ENCODE measurements at regions not wholly inside any gene's neighbourhood (a gene's known extent, or its start where the extent isn't known, plus 50 kb on each side); places are given as distances from the start of the nearest gene placed in this dataset.
"Not testable (repeated sequence)": the region's sequence is repeated elsewhere in the genome, so short reads cannot be mapped to it uniquely, and the experiment has no call there.

DNA sequence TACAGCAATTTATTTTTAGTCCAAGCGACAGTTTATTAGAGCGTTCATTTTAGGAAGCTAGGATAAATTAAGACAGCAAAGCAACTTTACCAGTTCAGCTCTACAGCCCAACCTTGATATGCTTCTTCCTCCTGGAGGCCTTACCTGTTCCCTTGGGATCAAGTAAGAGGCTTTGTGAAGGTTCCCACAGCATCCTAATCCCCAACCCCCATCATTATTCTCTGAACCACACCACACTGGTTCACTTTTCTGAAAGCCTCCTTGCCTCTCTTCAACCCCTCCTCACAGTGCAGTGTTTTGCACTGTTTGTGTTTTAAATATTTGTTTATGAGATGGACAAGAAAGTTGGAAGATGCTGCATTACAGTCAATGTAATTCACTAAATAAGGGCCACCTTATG lies 126.3 kb upstream of the CXADR start:
- no peak for DNase-seq (ENCODE audit: low read depth, low spot score)

- no peak for DNase-seq (ENCODE audit: low read depth, low spot score)
These were observed 125.7 kb upstream of the CXADR start for GRCh38 chr21:17387030-17387617.

DNA sequence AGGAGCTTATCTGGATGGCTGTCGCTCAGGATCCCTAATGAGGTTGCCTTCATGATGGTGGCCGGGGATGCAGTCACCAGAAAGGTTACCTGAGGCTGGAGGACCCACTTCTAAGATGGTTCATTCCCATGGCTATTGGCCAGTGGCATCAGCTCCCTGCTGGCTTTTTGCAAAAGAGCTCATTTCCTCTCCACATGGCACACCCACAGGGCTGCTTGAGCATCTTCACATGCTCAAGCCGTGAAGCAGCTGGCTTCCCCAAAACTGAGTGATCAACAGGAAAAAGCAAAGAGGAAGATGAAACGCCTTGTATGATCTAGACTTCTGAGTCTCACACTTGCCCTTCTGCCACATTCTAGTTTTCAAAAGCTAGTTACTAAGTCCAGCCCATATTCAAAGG lies 124.6 kb upstream of the CXADR start:
- DNase-seq (ENCODE audit: low read depth, low spot score): no peak

- DNase-seq (ENCODE audit: low read depth, low spot score): no peak
These were observed 123.5 kb upstream of the CXADR start for GRCh38 chr21:17389311-17389710.

GRCh38 chr21:17390569-17390968 lies 122.3 kb upstream of the CXADR start:
- no peak for DNase-seq (ENCODE audit: low read depth, low spot score)

- no peak for DNase-seq (ENCODE audit: low read depth, low spot score)
These were observed 121.0 kb upstream of the CXADR start for GRCh38 chr21:17391811-17392340.

- DNase-seq (ENCODE audit: low read depth, low spot score): no peak
These were observed 119.4 kb upstream of the CXADR start for GRCh38 chr21:17393413-17393812.

DNA sequence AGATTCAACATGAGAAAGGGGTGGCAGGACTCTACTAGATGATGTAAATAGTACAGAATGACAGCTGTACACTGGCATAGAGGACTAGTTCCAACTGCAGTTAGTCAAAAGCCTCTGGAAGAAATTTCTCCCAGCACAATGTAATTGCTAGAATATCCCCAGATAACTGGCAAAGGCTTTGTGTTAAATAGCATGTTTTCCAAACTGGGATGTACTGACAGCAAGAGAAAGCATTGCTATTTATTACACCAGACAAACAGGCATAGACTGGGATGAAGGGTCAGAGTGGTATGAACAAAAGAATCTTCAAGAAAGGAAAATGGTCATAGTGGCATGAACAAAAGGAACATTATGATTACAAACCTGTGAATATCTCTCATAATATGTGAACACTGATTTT lies 115.9 kb upstream of the CXADR start:
- no peak for DNase-seq (ENCODE audit: low read depth, low spot score)

- DNase-seq (ENCODE audit: low read depth, low spot score): no peak
These were observed 115.1 kb upstream of the CXADR start for GRCh38 chr21:17397703-17398102.

DNA sequence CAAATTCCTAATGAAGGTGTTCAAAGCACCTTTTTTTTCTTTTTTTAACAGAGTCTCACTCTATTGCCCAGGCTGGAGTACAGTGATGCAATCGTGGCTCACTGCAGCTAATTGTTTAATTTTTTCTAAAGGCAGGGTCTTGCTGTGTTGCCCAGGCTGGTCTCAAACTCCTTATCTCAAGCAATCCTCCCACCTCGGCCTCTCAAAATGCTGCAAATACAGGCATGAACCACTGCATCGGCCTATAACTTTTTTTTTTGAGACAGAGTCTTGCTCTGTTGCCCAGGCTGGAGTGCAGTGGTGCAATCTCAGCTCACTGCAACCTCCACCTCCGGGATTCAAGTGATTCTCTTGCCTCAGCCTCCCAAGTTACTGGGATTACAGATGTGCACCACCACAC lies 113.9 kb upstream of the CXADR start:
- not testable (repeated sequence) for DNase-seq (ENCODE audit: low read depth, low spot score)

DNA sequence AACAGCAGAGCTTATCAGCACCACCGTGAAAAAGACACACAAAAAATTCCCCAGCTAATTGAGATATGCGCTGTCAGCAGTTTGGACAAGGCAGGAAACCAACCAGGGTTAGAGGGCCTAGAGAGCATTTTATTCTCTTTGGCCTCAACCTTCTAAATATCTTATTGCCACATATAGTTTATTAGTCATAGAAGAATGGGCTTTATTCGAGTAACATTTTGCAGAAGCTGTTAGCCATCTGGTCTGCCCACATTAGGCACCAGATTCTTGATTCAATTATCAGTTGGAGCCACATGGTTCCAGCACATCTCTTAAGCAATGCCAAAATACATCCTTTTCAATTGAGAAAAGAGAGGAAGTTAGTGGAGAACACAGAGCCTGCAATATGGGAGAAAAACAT lies 109.9 kb upstream of the CXADR start:
- DNase-seq (ENCODE audit: low read depth, low spot score): no peak

DNA sequence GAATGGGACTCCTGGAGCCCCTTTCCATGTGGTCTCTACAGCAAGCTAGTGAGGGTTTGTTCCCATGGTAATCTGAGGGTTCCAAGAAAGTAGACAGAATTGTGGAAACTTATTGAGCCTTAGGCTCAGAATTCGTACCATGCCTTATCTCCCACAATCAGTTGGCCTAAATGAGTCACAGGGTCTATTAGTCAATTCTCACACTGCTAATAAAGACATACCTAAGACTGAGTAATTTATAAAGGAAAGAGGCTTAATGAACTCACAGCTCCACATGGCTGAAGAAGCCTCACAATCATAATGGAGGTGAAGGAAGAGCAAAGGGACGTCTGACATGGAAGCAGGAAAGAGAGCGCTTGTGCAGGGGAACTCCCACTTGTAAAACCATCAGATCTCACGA lies 106.6 kb upstream of the CXADR start:
- no peak for DNase-seq (ENCODE audit: low read depth, low spot score)

GRCh38 chr21:17414766-17415165 lies 98.1 kb upstream of the CXADR start:
- DNase-seq (ENCODE audit: low read depth, low spot score): no peak

- no peak for DNase-seq (ENCODE audit: low read depth, low spot score)
These were observed 96.7 kb upstream of the CXADR start for GRCh38 chr21:17416139-17416538.

DNA sequence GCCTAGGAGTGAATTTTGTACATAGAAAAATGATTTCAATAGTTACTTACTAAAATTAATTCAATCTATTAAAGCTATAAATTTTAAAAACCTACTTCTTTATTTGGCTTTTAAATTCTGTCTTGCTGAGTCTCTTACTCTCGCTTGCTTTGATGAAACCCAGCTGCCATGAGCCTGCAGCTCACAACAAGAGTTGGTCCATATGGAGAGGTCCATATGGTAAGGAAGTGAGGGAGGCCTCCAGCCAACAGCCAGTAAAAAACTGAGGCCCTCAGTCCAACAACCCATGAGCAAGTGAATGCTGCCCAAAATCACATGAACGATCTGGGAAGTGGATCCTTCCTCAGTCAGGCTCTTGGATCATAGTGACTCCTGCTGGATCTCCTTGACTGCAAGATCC lies 89.9 kb upstream of the CXADR start:
- no peak for DNase-seq (ENCODE audit: low read depth, low spot score)

DNA sequence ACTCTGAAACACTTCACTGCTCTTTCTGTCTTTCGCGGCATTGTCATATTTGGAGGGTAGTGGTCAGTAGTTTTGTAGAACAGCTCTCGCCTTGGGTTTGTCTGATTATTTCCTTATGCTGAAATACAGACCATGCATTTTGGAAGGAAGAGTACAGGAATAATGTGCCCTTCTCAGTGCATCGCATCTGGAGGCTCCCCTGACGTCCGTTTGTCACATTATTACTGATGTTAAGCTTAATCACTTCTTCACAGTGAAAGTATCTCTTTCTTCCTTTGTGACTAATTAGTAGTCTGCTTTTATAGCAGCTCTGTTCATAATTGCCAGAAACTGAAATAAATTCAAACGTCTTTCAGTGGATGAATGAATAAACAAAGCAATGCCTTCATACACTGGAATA lies 85.7 kb upstream of the CXADR start:
- DNase-seq (ENCODE audit: low read depth, low spot score): no peak

DNA sequence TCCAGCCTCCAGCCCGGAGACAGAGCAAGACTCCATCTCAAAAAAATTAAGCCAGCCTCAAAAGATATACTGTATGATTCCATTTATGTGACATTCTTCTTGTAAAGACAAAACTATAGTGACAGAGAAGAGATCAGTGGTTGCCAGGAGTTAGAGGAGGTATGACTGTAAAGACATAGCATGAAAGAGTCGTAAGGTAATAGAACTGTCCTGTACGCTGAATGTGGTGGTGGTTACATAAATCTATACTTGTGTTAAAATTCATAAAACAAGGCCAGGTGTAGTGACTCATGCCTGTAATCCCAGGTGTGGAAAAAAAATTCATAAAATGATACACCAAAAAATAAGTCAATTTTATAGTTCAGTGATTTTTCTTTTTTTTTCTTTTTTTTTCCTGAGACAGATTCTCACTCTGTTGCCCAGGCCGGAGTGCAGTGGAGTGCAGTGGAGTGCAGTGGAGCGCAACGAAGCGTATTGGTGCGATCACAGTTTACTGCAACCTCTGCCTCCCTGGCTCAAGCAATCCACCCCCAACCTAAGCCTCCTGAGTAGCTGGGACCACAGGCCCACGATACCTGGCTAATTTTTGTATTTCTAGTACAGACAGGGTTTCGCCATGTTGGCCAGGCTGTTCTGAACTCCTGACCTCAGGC lies 84.9 kb upstream of the CXADR start:
- no peak for DNase-seq (ENCODE audit: low read depth, low spot score)

GRCh38 chr21:17428484-17428869 lies 84.4 kb upstream of the CXADR start:
- DNase-seq (ENCODE audit: low read depth, low spot score): no peak

GRCh38 chr21:17428980-17429379 lies 83.9 kb upstream of the CXADR start:
- DNase-seq (ENCODE audit: low read depth, low spot score): no peak

DNA sequence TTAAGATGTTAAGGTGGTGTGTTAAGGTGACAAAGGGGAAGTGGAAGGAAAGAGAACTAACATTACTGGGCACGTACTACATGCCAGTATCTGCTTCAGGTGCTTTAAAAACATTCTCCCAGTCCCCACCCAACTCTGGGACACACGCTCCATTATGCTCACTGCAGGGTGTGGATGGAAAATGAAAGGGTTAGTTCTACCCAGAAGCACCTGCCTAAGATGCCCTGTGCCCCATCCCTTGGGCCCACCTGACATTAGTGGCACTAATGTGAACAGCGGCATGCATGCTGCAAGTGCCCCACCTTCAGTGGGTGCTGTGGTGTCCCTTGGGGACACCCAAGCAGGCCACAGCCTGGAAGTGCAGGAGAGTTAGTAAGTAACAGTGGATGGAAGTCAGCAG lies 82.9 kb upstream of the CXADR start:
- no peak for DNase-seq (ENCODE audit: low read depth, low spot score)

DNA sequence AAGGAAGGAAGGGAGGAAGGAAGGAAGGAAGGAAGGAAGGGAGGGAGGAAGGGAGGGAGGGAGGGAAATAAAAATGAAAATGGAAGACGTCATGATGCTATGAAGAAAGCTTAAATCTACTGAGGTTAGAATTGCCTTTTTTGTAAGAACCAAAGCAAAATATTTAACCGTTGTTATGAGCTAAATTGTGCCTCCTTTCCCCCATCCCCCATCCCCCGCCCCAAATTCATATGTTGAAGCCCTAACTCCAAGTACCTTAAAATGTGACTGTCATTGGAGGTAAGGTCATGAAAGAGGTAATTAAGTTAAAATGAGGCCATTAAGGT lies 80.1 kb upstream of the CXADR start:
- no peak for DNase-seq (ENCODE audit: low read depth, low spot score)

DNA sequence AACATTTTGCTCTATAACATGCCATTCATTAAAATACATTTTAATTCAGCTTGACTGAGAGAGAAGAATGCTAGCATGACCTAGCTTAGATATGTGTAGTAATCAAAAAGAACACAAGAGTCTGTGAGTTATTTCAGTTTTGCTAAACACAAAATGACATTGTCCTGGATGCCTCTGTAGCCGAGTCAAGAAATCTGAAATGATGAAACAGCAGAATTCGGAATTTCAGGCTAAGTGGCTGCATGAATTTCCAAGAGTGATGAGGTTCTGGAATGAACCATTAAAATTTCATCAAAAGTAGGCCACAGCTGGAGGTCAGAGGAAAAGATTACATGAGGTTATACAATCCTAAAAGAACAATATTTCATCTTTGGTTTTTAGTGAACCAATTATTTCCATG lies 79.1 kb upstream of the CXADR start:
- no peak for DNase-seq (ENCODE audit: low read depth, low spot score)

DNA sequence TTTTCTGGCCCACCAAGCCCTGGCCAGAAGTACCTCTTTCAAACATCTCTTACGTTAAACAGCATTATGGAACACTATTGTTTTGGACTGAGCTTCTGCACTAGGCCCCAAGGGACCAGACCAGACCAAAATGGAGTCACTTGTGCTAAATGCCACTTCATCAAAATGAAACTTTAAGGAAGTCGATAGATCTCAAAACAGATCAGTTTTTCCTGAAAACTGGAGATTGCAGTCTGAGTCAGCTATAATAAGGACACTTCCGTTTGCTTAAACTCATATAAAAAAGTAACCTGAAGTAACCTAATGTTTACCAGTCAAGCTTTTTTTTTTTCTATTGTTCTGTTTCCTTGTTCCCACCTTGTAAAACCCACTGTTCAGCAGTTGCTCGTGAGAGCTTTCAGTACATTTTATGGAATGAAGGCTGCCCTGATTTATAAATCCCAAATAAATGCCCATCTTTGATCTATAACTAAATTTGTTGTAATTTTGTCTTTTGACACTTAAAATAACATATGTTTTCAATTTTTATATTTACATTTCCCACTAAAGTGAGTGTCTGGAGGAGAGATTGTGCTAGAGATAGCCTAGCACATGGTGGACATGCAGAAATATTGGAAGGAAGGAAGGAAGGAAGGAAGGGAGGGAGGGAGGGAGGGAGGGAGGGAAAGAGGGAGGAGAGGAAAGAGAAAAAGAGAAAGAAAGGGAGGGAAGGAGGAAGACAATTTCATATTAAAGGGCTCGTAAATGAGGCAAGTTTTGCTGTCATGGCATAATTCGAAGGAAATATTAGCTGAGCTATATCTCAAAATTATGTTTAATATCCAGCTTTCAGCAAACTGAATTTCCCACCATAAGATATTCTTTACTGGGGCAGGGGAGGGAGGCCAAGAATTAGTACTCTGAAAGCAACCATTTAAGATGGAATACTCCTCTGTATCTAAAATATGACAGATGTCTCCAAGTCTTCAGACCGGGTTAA lies 77.0 kb upstream of the CXADR start:
- DNase-seq (ENCODE audit: low read depth, low spot score): no peak

Data from iPS DF 19.7 (cell line).